ENCODE measurements at regions not wholly inside any gene's neighbourhood (a gene's known extent, or its start where the extent isn't known, plus 50 kb on each side); places are given as distances from the start of the nearest gene placed in this dataset.
A peak's percentile ranks its signal among the peaks of the same experiment; 100 is the strongest.

- no peak overlapping the region for H3K4me3 Mint-ChIP-seq (ENCODE audit: unreplicated experiment)
- H3K4me3 ChIP-seq (ENCODE audit: insufficient read depth, low read depth, low read length) = no peak overlapping the region
- H3K9me3 Mint-ChIP-seq (ENCODE audit: unreplicated experiment) = no peaks in the 10 kb centered on the region
- no peak overlapping the region for H3K9ac ChIP-seq (ENCODE audit: low read length)
- TF ChIP-seq CTCF (IDR thresholded peaks at IDR 0.05; ENCODE audit: insufficient read depth, low read depth, low read length) = no peak
- no peak for TF ChIP-seq EZH2 (IDR thresholded peaks at IDR 0.05; ENCODE audit: insufficient read depth, low read length)
- no peaks in the 10 kb centered on the region for H3K36me3 Mint-ChIP-seq (ENCODE audit: low read depth, unreplicated experiment)
- H3K27ac ChIP-seq (ENCODE audit: low read depth, low read length) = no peak overlapping the region
- no peak overlapping the region for H3K4me2 ChIP-seq (ENCODE audit: low read length)
- peaks cover 23% of the 10 kb centered on the region for H3K4me1 Mint-ChIP-seq (ENCODE audit: low read depth, unreplicated experiment)
- H3K9me3 ChIP-seq (ENCODE audit: insufficient read depth, low read depth, low read length) = no peaks in the 10 kb centered on the region
- no peaks in the 10 kb centered on the region for H3K79me2 ChIP-seq (ENCODE audit: insufficient read depth, low read length)
- no peak for FAIRE-seq
- no peak overlapping the region for H2AFZ ChIP-seq (ENCODE audit: low read depth, low read length)
- H3K36me3 ChIP-seq (ENCODE audit: insufficient read depth, low read length) = no peaks in the 10 kb centered on the region
- H4K20me1 ChIP-seq (ENCODE audit: insufficient read depth, low read length) = no peaks in the 10 kb centered on the region
- H3K4me1 ChIP-seq (ENCODE audit: insufficient read depth, low read length) = no peaks in the 10 kb centered on the region
- H3K27me3 ChIP-seq (ENCODE audit: insufficient read depth, low read length) = no peaks in the 10 kb centered on the region
- peak; percentile 44 for DNase-seq (ENCODE audit: low read depth)
- H3K27me3 Mint-ChIP-seq (ENCODE audit: low read depth, unreplicated experiment) = no peaks in the 10 kb centered on the region
- no peak overlapping the region for H3K27ac Mint-ChIP-seq (ENCODE audit: unreplicated experiment)
Measured at GRCh38 chr7:18116661-18117060, 89.0 kb upstream of the PRPS1L1 start.

- Mint-ChIP-seq H3K4me1 (ENCODE audit: low read depth, unreplicated experiment) (peaks cover 23% of the 10 kb centered on the region), H3K9me3 (ENCODE audit: unreplicated experiment) (no peaks in the 10 kb centered on the region), H3K27ac (ENCODE audit: unreplicated experiment) (peak overlapping the region; percentile 87), H3K27me3 (ENCODE audit: low read depth, unreplicated experiment) (no peaks in the 10 kb centered on the region), H3K36me3 (ENCODE audit: low read depth, unreplicated experiment) (no peaks in the 10 kb centered on the region), H3K4me3 (ENCODE audit: unreplicated experiment) (no peak overlapping the region)
- H3K9me3 ChIP-seq (ENCODE audit: insufficient read depth, low read depth, low read length) = no peaks in the 10 kb centered on the region
- H3K4me1 ChIP-seq (ENCODE audit: insufficient read depth, low read length) = no peaks in the 10 kb centered on the region
- no peak overlapping the region for H3K4me3 ChIP-seq (ENCODE audit: insufficient read depth, low read depth, low read length)
- peak overlapping the region; percentile 18 for H2AFZ ChIP-seq (ENCODE audit: low read depth, low read length)
- H3K9ac ChIP-seq (ENCODE audit: low read length) = no peak overlapping the region
- peak; percentile 94 for DNase-seq (ENCODE audit: low read depth)
- H3K27ac ChIP-seq (ENCODE audit: low read depth, low read length) = no peak overlapping the region
- no peaks in the 10 kb centered on the region for H4K20me1 ChIP-seq (ENCODE audit: insufficient read depth, low read length)
- TF ChIP-seq EZH2 (IDR thresholded peaks at IDR 0.05; ENCODE audit: insufficient read depth, low read length) (no peak), CTCF (IDR thresholded peaks at IDR 0.05; ENCODE audit: insufficient read depth, low read depth, low read length) (no peak)
- H3K36me3 ChIP-seq (ENCODE audit: insufficient read depth, low read length) = no peaks in the 10 kb centered on the region
- H3K4me2 ChIP-seq (ENCODE audit: low read length) = peak overlapping the region; percentile 12
- H3K27me3 ChIP-seq (ENCODE audit: insufficient read depth, low read length) = no peaks in the 10 kb centered on the region
- no peaks in the 10 kb centered on the region for H3K79me2 ChIP-seq (ENCODE audit: insufficient read depth, low read length)
- no peak for FAIRE-seq
Measured at GRCh38 chr7:18117482-18117881, 89.8 kb upstream of the PRPS1L1 start.

- no peaks in the 10 kb centered on the region for H3K27me3 ChIP-seq (ENCODE audit: insufficient read depth, low read length)
- no peaks in the 10 kb centered on the region for H3K4me1 ChIP-seq (ENCODE audit: insufficient read depth, low read length)
- FAIRE-seq (no peak), DNase-seq (ENCODE audit: low read depth) (no peak)
- TF ChIP-seq EZH2 (IDR thresholded peaks at IDR 0.05; ENCODE audit: insufficient read depth, low read length) (no peak), CTCF (IDR thresholded peaks at IDR 0.05; ENCODE audit: insufficient read depth, low read depth, low read length) (peak; percentile 43)
- no peaks in the 10 kb centered on the region for H3K27me3 Mint-ChIP-seq (ENCODE audit: low read depth, unreplicated experiment)
- H3K36me3 Mint-ChIP-seq (ENCODE audit: low read depth, unreplicated experiment) = no peaks in the 10 kb centered on the region
- H3K27ac Mint-ChIP-seq (ENCODE audit: unreplicated experiment) = no peak overlapping the region
- no peaks in the 10 kb centered on the region for H3K9me3 ChIP-seq (ENCODE audit: insufficient read depth, low read depth, low read length)
- H4K20me1 ChIP-seq (ENCODE audit: insufficient read depth, low read length) = no peaks in the 10 kb centered on the region
- no peak overlapping the region for H3K9ac ChIP-seq (ENCODE audit: low read length)
- no peaks in the 10 kb centered on the region for H3K36me3 ChIP-seq (ENCODE audit: insufficient read depth, low read length)
- H2AFZ ChIP-seq (ENCODE audit: low read depth, low read length) = no peak overlapping the region
- no peak overlapping the region for H3K4me3 Mint-ChIP-seq (ENCODE audit: unreplicated experiment)
- H3K4me3 ChIP-seq (ENCODE audit: insufficient read depth, low read depth, low read length) = no peak overlapping the region
- H3K79me2 ChIP-seq (ENCODE audit: insufficient read depth, low read length) = no peaks in the 10 kb centered on the region
- H3K27ac ChIP-seq (ENCODE audit: low read depth, low read length) = no peak overlapping the region
- H3K4me1 Mint-ChIP-seq (ENCODE audit: low read depth, unreplicated experiment) = peaks cover 23% of the 10 kb centered on the region
- no peak overlapping the region for H3K4me2 ChIP-seq (ENCODE audit: low read length)
- no peaks in the 10 kb centered on the region for H3K9me3 Mint-ChIP-seq (ENCODE audit: unreplicated experiment)
Measured at GRCh38 chr7:18119985-18120384, 92.3 kb upstream of the PRPS1L1 start.

Measured in astrocyte (in vitro differentiated cells and primary cell).